Esophagus muscularis mucosa (tissue), 3 donors: ENCODE measurements at regions not wholly inside any gene's neighbourhood (a gene's known extent, or its start where the extent isn't known, plus 50 kb on each side); places are given as distances from the start of the nearest gene placed in this dataset.

ENCODE experiments used
- CTCF ChIP-seq, 3 experiments: fragments of 200-600 bp in 2 of 3; fragments of 450-650 bp in 1 of 3; sonication (generic) in 2 of 3; IDR thresholded peaks; one replicate each; pipeline ENCODE4 v1.5.1; 2017 to 2019; ENCODE audit warnings: antibody characterized with exemption in 3 of 3, mild to moderate bottlenecking in 2 of 3, moderate library complexity in 1 of 3
- POLR2A ChIP-seq: fragments of 450-650 bp; IDR thresholded peaks from one replicate; pipeline ENCODE4 v1.6.1; 2017; ENCODE audit warnings: antibody characterized with exemption, moderate library complexity, mild to moderate bottlenecking, low read depth

GRCh38 chr11:109298865-109299264 lies 123.1 kb upstream of the C11orf87 start:
- TF ChIP-seq CTCF (IDR thresholded peaks at IDR 0.05) (no peak), POLR2A (no peak)
